HCEC 1CT (cell line): ENCODE measurements at regions not wholly inside any gene's neighbourhood (a gene's known extent, or its start where the extent isn't known, plus 50 kb on each side); places are given as distances from the start of the nearest gene placed in this dataset.
A peak's percentile ranks its signal among the peaks of the same experiment; 100 is the strongest.
"Not testable (repeated sequence)": the region's sequence is repeated elsewhere in the genome, so short reads cannot be mapped to it uniquely, and the experiment has no call there.

Source experiments
- DNase-seq: peaks from one replicate; pipeline ENCODE4 v3.0.0-alpha.2; 2017

- peak; percentile 26 for DNase-seq
Measured at GRCh38 chr5:115435778-115436712, 108.5 kb downstream of the FEM1C start.

- DNase-seq = no peak
Measured at GRCh38 chr5:115435065-115435777, 109.4 kb downstream of the FEM1C start.

- DNase-seq = no peak
Measured at GRCh38 chr5:115433918-115434317, 110.7 kb downstream of the FEM1C start.

GRCh38 chr5:115432691-115433090 is 111.9 kb downstream of the FEM1C start:
- peak; percentile 25 for DNase-seq

- no peak for DNase-seq
Measured at GRCh38 chr5:115431116-115431515, 113.5 kb downstream of the FEM1C start.

- no peak for DNase-seq
Measured at GRCh38 chr5:115430374-115430773, 114.2 kb downstream of the FEM1C start.

GRCh38 chr5:115429345-115429940 is 115.1 kb downstream of the FEM1C start:
- DNase-seq = no peak

GRCh38 chr5:115428676-115429075 is 115.9 kb downstream of the FEM1C start:
- no peak for DNase-seq

GRCh38 chr5:115428248-115428647 is 116.3 kb downstream of the FEM1C start:
- DNase-seq = no peak

- no peak for DNase-seq
Measured at GRCh38 chr5:115424446-115424845, 120.1 kb downstream of the FEM1C start.

GRCh38 chr5:115424030-115424429 is 120.5 kb downstream of the FEM1C start:
- DNase-seq = no peak

- DNase-seq = no peak
Measured at GRCh38 chr5:115423541-115423940, 121.0 kb downstream of the FEM1C start.

- no peak for DNase-seq
Measured at GRCh38 chr5:115423051-115423450, 121.5 kb downstream of the FEM1C start.

GRCh38 chr5:115420812-115421211 is 123.8 kb downstream of the FEM1C start:
- not testable (repeated sequence) for DNase-seq

- peak; percentile 98 for DNase-seq
Measured at GRCh38 chr5:115419846-115420585, 123.6 kb upstream of the CCDC112 start.

- DNase-seq = no peak
Measured at GRCh38 chr5:115418788-115419187, 122.3 kb upstream of the CCDC112 start.

GRCh38 chr5:115417076-115417475 is 120.6 kb upstream of the CCDC112 start:
- no peak for DNase-seq

- DNase-seq = peak; percentile 69
Measured at GRCh38 chr5:115415143-115415491, 118.7 kb upstream of the CCDC112 start.

- peak; percentile 99 for DNase-seq
Measured at GRCh38 chr5:115414406-115415142, 118.1 kb upstream of the CCDC112 start.

- no peak for DNase-seq
Measured at GRCh38 chr5:115413651-115414050, 117.2 kb upstream of the CCDC112 start.

GRCh38 chr5:115409094-115409493 is 112.6 kb upstream of the CCDC112 start:
- DNase-seq = no peak
